ENCODE measurements at regions not wholly inside any gene's neighbourhood (a gene's known extent, or its start where the extent isn't known, plus 50 kb on each side); places are given as distances from the start of the nearest gene placed in this dataset.

GRCh38 chr18:78688249-78688648 lies 291.4 kb upstream of the SALL3 start:
- no peak for DNase-seq

- DNase-seq = no peak
Measured at GRCh38 chr18:78688916-78689315, 290.7 kb upstream of the SALL3 start.

GRCh38 chr18:78689606-78690005 lies 290.0 kb upstream of the SALL3 start:
- no peak for DNase-seq

- DNase-seq = peak in 1 of 5 experiments; percentile 30
Measured at GRCh38 chr18:78692105-78692504, 287.5 kb upstream of the SALL3 start.

- no peak for DNase-seq
Measured at GRCh38 chr18:78693429-78693828, 286.2 kb upstream of the SALL3 start.

GRCh38 chr18:78696698-78697435 lies 282.8 kb upstream of the SALL3 start:
- DNase-seq = no peak

GRCh38 chr18:78697446-78697845 lies 282.2 kb upstream of the SALL3 start:
- DNase-seq = no peak

- DNase-seq = no peak
Measured at GRCh38 chr18:78698914-78699313, 280.7 kb upstream of the SALL3 start.

GRCh38 chr18:78699499-78699898 lies 280.1 kb upstream of the SALL3 start:
- no peak for DNase-seq

GRCh38 chr18:78701771-78702396 lies 277.7 kb upstream of the SALL3 start:
- DNase-seq = no peak

GRCh38 chr18:78703291-78703690 lies 276.3 kb upstream of the SALL3 start:
- no peak for DNase-seq

GRCh38 chr18:78704971-78705461 lies 274.6 kb upstream of the SALL3 start:
- no peak for DNase-seq

GRCh38 chr18:78709261-78709809 lies 270.3 kb upstream of the SALL3 start:
- no peak for DNase-seq

GRCh38 chr18:78711316-78711715 lies 268.3 kb upstream of the SALL3 start:
- no peak for DNase-seq

- DNase-seq = no peak
Measured at GRCh38 chr18:78711971-78712370, 267.6 kb upstream of the SALL3 start.

GRCh38 chr18:78713069-78713468 lies 266.5 kb upstream of the SALL3 start:
- no peak for DNase-seq

GRCh38 chr18:78713726-78714125 lies 265.9 kb upstream of the SALL3 start:
- no peak for DNase-seq

GRCh38 chr18:78716022-78716421 lies 263.6 kb upstream of the SALL3 start:
- no peak for DNase-seq

GRCh38 chr18:78716581-78716980 lies 263.0 kb upstream of the SALL3 start:
- no peak for DNase-seq

GRCh38 chr18:78717051-78717765 lies 262.4 kb upstream of the SALL3 start:
- no peak for DNase-seq

GRCh38 chr18:78717766-78718150 lies 261.9 kb upstream of the SALL3 start:
- DNase-seq = no peak

GRCh38 chr18:78719821-78720220 lies 259.8 kb upstream of the SALL3 start:
- DNase-seq = no peak

GRCh38 chr18:78720456-78721237 lies 259.0 kb upstream of the SALL3 start:
- DNase-seq = no peak

All from T-helper 2 cell (primary cell).